Nephron progenitor cell (in vitro differentiated cells): ENCODE measurements at regions not wholly inside any gene's neighbourhood (a gene's known extent, or its start where the extent isn't known, plus 50 kb on each side); places are given as distances from the start of the nearest gene placed in this dataset.
A peak's percentile ranks its signal among the peaks of the same experiment; 100 is the strongest.

Source experiments
- DNase-seq: peaks from one replicate; pipeline ENCODE4 v3.0.0; 2021
- H3K27ac Mint-ChIP-seq: 2 replicates; pipeline ENCODE4 v1.8.0; 2021; ENCODE audit warnings: mild to moderate bottlenecking, moderate library complexity, mixed read lengths
- H3K27me3 Mint-ChIP-seq: 2 replicates; pipeline ENCODE4 v1.8.0; 2021; ENCODE audit warnings: mild to moderate bottlenecking, low read depth, mixed read lengths; ENCODE audit not compliant: poor library complexity
- H3K36me3 Mint-ChIP-seq: 2 replicates; pipeline ENCODE4 v1.8.0; 2021; ENCODE audit warnings: low read depth, mixed read lengths
- H3K4me1 Mint-ChIP-seq: 2 replicates; pipeline ENCODE4 v1.8.0; 2021; ENCODE audit warnings: mixed read lengths
- H3K4me3 Mint-ChIP-seq: 2 replicates; pipeline ENCODE4 v1.8.0; 2021; ENCODE audit warnings: mild to moderate bottlenecking, moderate library complexity, mixed read lengths
- H3K9me3 Mint-ChIP-seq: 2 replicates; pipeline ENCODE4 v1.8.0; 2021; ENCODE audit warnings: mild to moderate bottlenecking, moderate library complexity, mixed read lengths
- CTCF ChIP-seq: fragments of 200-600 bp; sonication (generic); IDR thresholded peaks from 2 replicates; pipeline ENCODE4 v1.5.0; 2021; ENCODE audit warnings: antibody characterized with exemption

DNA sequence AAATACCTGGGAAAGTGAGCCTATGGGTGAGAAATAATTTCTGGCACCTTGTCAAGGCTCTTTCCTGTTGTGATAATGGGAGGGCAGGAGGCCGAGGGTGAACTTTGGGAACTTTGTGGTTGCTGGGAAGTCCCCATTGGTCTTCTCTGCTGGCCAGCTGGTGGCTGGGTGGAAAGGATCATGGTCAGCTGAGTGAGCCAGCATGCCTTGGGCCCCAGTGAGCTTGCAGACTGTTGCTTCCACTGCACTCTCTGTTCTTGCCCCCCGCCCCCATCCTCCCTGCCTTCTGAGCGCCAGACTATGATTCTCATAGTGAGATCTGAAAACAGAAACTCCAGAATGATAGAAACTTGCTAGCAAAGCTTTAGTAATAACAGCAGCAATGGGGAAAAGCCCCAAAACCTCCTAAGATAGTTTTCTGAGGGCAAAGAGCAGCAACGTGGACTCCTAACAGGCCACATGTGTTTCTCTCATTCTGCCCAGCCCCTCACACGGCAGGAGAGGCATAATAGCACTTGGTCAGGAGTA lies 139.2 kb upstream of the SMARCA2 start:
- H3K27me3 Mint-ChIP-seq: no peaks in the 10 kb centered on the region
- H3K27ac Mint-ChIP-seq: peak overlapping the region; percentile 78
- no peak for DNase-seq
- TF ChIP-seq CTCF: no peak
- H3K4me1 Mint-ChIP-seq: no peaks in the 10 kb centered on the region
- H3K4me3 Mint-ChIP-seq: no peak overlapping the region
- H3K36me3 Mint-ChIP-seq: no peaks in the 10 kb centered on the region
- H3K9me3 Mint-ChIP-seq: no peaks in the 10 kb centered on the region

GRCh38 chr9:1876891-1877496 lies 138.2 kb upstream of the SMARCA2 start:
- H3K4me3 Mint-ChIP-seq: no peak overlapping the region
- H3K36me3 Mint-ChIP-seq: no peaks in the 10 kb centered on the region
- TF ChIP-seq CTCF: no peak
- H3K27me3 Mint-ChIP-seq: no peaks in the 10 kb centered on the region
- H3K4me1 Mint-ChIP-seq: no peaks in the 10 kb centered on the region
- H3K27ac Mint-ChIP-seq: no peak overlapping the region
- no peaks in the 10 kb centered on the region for H3K9me3 Mint-ChIP-seq
- DNase-seq: no peak

DNA sequence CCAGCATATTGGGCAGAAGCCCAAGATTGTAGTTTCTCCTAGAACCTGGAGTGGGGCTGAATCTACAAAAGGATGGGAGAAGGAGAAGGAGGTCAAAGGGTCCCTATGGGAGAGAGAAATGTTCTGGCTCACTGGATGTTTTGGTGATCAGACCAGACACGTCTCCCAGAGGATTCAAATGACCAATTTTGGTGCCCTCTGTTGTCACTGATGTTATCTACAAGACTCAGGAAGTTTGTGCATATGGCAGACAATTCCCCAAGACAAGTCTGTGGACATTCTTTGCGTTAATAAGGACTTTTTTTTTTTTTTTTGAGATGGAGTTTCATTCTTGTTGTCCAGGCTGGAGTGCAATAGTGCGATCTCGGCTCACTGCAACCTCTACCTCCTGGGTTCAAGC lies 137.2 kb upstream of the SMARCA2 start:
- DNase-seq: no peak
- Mint-ChIP-seq H3K36me3 (no peaks in the 10 kb centered on the region), H3K27ac (no peak overlapping the region), H3K9me3 (no peaks in the 10 kb centered on the region), H3K4me1 (no peaks in the 10 kb centered on the region), H3K27me3 (no peaks in the 10 kb centered on the region), H3K4me3 (no peak overlapping the region)
- TF ChIP-seq CTCF: no peak

- no peak for TF ChIP-seq CTCF
- Mint-ChIP-seq H3K4me3 (no peak overlapping the region), H3K27ac (no peak overlapping the region), H3K36me3 (no peaks in the 10 kb centered on the region), H3K4me1 (no peaks in the 10 kb centered on the region), H3K9me3 (no peaks in the 10 kb centered on the region), H3K27me3 (no peaks in the 10 kb centered on the region)
- DNase-seq: no peak
Observed at GRCh38 chr9:1878811-1879210, 136.3 kb upstream of the SMARCA2 start.

GRCh38 chr9:1879501-1879900 lies 135.6 kb upstream of the SMARCA2 start:
- H3K27ac Mint-ChIP-seq: no peak overlapping the region
- TF ChIP-seq CTCF: no peak

GRCh38 chr9:1880038-1880565 lies 135.0 kb upstream of the SMARCA2 start:
- Mint-ChIP-seq H3K27ac (no peak overlapping the region), H3K4me1 (no peaks in the 10 kb centered on the region), H3K4me3 (no peak overlapping the region), H3K36me3 (no peaks in the 10 kb centered on the region), H3K27me3 (no peaks in the 10 kb centered on the region), H3K9me3 (no peaks in the 10 kb centered on the region)
- TF ChIP-seq CTCF: no peak
- DNase-seq: no peak

More at GRCh38 chr9:1879501-1879900, 135.6 kb upstream of the SMARCA2 start:
- Mint-ChIP-seq H3K4me3 (no peak overlapping the region), H3K4me1 (no peaks in the 10 kb centered on the region), H3K9me3 (no peaks in the 10 kb centered on the region), H3K36me3 (no peaks in the 10 kb centered on the region), H3K27me3 (no peaks in the 10 kb centered on the region)
- no peak for DNase-seq
